Activated CD4-positive, CD25-positive, alpha-beta regulatory T cell treated with anti-CD3 and anti-CD28 coated beads, Interleukin-2, amount 50 U/mL, for 24 hours (primary cell): ENCODE measurements at regions not wholly inside any gene's neighbourhood (a gene's known extent, or its start where the extent isn't known, plus 50 kb on each side); places are given as distances from the start of the nearest gene placed in this dataset.

Source experiments
- ATAC-seq, 2 donors: fragments of 150-1000 bp; cut with Tn5 transposase; one replicate each; pipeline ENCODE4 v1.10.0; 2021; ENCODE audit warnings: mild to moderate bottlenecking in 1 of 2, moderate library complexity in 1 of 2

DNA sequence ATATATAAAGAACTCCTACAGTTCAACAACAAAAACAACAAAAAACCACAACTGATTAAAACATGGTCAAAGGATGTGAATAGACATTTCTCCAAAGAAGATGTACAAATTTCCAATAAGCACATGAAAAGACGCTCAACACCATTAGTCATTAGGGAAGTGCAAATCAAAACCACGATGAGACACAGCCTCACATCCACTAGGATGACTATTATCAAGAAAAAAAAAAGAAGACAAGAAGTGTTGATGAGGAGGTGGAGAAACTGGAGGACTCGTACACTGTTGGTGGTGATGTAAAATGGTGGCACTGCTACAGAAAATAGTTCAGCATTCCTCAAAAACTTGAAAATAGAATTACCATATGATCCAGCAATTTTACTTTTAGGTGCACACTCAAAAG is 61.0 kb upstream of the SOX1 start:
- ATAC-seq = no peak

DNA sequence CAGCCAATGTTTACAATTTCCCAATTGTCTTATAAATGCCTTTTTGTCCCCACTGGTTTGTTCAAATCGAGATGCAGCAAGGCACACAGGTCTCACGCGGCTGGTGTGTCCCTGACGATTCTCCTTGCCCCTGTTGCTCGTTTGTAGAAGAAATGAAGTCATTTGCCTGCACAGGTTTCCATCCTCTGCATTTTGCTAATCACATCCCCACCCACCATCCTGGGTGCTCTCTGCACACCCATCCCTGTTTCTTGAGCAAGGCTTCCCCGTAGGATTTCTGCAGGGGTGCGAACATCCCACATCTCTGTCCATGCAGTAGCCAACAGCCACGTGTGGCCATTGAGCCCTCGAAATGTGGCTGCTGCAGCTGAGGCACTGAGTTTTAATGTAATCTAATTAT is 59.8 kb upstream of the SOX1 start:
- no peak for ATAC-seq

DNA sequence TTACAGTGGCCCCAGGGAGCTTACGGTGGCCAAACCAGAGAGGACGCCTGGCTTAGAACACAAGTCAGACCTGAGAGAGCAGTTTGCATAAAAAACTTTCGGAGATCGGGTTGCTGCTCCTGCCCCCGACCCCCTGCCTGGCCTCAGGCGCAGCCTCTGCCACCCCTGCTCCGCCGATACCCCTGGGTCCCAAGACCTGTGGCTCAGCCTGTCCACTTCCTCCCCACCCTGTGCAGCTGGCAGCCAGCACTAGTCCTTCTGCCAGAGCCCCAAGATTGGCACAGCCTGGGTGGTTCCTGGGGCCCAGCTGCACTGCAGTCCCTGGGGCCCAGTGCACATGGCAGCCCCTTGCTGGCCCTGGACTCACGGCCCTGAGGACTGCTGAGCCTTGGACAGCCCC is 56.2 kb upstream of the SOX1 start:
- no peak for ATAC-seq

- ATAC-seq = no peak
These were observed 54.8 kb upstream of the SOX1 start for GRCh38 chr13:112012016-112012704.

- ATAC-seq = no peak
These were observed 54.3 kb upstream of the SOX1 start for GRCh38 chr13:112012705-112013085.

DNA sequence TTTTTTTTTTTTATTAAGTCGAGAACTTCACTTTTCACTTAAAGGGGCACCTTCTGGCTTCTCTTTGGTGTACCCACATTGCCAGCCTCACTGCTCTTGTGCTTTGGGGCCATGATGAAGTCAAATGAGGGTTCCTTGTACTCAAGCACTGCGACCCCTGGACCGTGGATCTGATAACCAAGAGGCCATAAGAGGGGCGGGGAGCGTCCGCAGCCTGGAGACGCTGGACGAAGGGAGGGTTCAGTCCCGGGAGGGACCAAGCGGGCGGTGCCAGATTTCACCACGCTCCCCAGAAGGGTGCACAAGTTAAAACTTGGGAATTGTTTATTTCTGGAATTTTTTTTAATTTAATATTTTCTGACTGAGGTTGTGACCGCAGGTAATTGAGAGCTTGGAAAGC is 53.3 kb upstream of the SOX1 start:
- ATAC-seq = no peak

DNA sequence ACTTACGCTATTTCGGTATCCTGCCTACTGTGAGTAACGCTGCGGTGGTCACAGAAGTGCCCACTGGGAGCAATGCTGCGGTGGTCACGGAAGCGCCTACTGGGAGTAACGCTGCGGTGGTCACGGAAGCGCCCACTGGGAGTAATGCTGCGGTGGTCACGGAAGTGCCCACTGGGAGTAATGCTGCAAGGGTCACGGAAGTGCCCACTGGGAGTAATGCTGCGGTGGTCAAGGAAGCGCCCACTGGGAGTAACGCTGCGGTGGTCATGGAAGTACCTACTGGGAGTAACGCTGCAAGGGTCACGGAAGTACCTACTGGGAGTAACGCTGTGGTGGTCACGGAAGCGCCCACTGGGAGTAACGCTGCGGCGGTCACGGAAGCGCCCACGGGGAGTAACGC is 52.1 kb upstream of the SOX1 start:
- no peak for ATAC-seq
